Suppressor macrophage (primary cell): ENCODE measurements at regions not wholly inside any gene's neighbourhood (a gene's known extent, or its start where the extent isn't known, plus 50 kb on each side); places are given as distances from the start of the nearest gene placed in this dataset.
"Not testable (repeated sequence)": the region's sequence is repeated elsewhere in the genome, so short reads cannot be mapped to it uniquely, and the experiment has no call there.

Experiments
- DNase-seq, 4 experiments: peaks; one replicate each; pipeline ENCODE4 v3.0.0-alpha.2; 2020 to 2022

DNA sequence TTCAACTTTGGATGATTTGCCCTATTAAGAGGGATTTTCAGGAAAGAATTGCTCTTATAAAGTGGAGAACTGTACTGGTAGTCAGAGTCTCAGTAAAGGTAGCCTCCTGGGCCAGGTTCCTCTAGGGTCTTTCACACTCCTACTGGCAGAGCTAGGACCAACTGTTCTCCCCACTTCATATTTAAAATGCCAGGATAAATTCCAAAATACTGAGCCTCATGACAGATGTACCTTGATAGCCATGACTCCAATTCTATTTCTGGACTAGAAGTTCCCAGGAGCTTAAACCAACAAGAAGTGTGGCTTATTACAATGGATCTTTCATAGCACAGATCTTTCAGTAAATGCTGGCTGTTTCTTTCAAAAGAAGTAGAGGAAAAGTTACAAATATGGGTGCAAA, 126.5 kb downstream of the C12orf75 start:
- no peak for DNase-seq

DNA sequence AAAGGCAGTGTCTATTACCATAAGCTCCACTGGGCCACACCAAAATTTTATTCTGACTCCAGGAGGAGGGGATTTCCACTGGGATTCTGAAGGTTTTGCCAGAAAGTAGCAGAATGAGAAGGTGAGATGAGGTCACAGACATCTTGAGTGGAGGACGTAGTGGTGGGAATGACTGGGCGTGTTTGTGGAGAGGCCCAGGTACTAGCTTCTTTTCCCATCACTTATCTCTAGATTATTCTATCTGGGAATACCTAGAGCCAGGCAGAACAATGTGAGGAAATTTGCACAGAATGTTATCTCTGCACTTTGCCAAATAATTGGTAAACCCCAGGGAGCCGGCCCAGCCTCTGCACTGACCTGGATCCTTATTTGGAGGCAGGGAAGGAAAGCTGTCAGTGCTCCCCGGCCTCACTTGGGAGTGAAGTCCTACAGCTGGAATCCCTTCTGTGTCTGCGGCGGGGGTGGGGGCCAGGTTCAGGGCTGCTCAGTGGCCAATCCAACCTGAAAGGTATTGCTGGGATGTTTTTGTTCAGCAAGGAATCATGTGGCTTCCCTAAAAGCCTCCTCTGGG, 129.4 kb downstream of the C12orf75 start:
- no peak for DNase-seq

DNA sequence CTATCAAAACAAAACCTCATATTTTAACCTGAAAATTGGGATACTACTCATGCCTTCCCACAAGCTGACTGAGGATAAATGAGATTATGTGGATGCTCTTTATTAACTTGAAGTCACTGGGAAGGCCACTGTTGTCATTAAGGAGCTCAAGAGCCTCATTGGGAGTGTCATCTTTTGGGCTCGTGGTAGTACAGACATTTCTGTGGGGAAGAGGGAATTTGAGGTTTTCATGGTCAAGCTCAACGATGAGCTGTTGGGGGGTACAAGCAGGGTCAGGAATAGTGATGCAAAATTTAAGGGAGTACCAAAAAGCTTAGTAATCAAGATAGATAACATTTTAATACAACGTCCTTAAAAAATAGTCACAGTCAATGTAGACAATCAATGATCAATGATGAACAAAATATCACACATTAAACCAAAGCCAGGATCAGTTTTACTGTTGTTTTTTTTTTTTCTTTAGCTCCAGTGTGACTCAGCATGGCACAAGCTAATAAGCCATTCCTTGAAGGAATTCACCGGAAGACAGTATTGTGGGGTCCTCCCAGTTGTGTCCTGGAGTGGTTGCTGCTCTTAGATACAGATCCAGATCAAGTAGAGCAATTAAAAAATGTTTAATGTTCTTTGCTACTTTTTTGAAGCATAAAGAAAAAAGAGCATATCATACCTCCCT, 130.9 kb downstream of the C12orf75 start:
- DNase-seq, result no peak

DNA sequence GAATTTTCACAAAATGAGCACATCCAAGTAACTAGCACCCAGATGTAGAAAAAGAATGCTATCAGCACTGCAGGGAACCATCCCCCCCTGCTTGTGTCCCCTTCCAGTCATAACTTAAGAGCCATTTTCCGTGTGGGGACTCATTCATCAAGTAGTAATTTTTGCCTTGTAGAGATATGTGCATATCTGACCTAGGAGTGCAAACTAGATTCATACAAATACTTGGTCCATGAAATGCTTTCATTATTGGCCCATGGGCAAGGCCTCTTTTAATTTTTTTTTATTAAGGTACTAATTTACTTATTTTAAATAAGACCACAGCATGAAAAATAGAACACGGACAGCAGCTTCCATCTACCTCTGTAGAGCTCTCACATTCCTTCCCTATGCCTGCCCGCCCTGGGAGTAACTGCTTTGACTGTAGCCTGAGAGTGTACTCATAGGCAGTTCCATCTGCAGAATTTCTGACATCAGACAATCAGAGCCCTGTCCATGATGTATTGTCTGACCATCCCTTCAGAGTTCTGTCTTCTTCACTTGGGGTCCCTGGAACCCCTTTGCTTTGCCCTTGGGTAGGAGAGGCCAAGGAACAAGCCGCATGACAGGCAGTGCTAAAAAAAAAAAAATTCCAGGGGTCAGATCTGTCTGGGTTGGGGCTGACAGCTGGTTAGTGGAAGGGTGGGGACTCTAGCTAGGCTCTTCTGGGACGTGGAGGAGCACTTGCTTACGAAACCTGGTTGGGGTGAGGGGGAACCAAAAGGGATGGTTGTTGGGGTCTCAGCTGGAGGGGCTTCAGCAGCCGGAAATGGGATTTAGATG, 131.7 kb downstream of the C12orf75 start:
- no peak for DNase-seq

DNA sequence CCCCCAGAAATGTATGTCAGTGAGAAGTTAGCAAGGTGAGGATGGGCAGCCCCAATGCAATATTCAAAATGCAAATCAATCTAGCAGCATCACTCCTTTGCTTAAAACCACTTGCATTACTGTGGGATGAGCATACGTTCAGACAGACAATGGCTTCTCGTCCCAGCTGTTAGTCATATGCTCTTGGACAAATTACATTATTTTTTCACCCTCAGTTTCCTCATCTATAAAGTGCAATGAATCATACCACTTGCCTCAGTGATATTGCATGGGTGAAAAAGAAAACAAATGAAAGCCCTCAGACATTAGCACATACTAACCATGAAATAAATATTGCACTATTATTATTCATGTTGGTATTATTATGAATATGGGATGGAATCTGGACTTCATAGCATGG, 132.3 kb downstream of the C12orf75 start:
- no peak for DNase-seq

DNA sequence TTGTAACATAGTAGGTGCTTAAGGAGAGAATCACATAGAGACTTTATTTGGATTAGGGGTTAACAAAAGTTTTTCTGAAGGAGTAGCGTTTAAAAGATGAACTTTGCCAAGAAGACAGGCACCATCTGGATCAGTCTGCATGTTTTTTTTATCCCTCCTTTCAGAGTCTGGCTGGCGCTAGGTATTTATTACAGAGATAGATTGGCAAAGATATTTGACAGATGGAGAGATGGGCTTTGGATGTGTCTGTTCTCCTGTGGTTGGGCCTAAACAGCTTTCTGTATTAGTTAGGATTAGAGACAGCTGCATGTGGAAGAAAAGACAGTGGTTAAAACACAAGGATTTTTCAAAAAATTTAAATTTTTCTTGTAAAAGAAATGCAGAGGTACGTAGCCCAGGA, 133.9 kb downstream of the C12orf75 start:
- DNase-seq, result no peak

DNA sequence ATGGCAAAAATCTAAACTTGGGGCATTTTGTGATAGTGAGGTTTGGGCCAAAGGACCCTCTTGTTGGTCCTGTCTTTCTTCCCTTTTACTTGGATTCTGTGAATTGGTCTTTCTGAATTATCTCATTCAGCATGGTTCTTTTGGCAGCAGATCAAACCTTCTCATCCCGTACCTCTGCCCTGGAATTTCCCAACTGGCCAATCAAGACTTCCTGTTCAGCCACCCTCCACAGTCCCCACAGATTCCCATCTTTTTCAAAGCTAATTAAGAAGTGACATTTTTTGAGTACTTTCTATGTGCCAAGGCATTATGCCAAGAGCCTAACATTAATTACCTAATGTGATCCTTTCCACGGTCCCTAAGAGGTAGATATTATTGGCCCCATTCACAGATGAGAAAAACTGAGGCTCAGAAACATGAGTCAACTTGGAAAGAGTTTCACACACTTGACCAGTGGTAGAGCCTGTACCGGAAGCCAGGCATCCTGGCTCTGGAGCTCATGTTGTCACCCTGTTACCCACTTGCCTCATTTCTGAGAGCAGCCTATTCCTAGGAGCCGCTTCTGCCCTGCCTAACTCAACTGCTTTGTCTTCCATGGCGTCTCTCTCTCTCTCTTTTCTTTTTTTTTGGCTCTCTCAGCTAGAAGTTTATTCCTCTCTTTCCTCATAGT, 135.9 kb downstream of the C12orf75 start:
- DNase-seq, result no peak

DNA sequence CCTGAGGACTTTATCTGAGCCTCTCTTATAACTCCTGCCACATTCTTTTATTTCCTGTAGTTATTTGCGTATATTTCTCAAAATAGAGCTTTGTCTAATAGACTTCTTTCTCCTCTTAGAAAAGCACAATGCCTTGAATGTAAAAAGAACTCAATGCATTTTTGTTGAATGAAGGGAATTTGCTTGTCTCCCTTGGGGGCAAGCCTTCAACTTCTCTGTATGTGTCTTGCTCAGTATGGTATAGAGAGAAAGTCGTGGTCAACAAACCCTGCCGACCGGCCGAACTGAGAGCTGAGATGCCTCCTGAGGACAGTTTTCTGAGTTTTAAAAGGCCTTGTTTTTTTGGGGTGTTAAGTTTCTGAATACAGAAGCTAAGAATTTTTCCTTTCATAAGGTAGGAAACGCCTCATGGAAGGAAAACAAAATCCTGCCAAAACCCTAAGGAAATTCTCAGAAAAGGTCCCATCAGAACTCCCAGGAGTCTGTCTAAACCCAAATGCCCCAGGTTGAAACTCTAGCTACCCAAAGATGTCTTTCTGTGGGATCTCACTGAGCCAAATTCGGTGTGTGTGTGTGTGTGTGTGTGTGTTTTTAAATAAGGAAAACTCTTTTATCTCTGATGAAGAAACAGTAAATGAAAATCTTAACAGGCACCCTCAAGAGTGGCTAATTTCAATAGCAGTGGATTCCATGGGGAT, 136.6 kb downstream of the C12orf75 start:
- no peak for DNase-seq

DNA sequence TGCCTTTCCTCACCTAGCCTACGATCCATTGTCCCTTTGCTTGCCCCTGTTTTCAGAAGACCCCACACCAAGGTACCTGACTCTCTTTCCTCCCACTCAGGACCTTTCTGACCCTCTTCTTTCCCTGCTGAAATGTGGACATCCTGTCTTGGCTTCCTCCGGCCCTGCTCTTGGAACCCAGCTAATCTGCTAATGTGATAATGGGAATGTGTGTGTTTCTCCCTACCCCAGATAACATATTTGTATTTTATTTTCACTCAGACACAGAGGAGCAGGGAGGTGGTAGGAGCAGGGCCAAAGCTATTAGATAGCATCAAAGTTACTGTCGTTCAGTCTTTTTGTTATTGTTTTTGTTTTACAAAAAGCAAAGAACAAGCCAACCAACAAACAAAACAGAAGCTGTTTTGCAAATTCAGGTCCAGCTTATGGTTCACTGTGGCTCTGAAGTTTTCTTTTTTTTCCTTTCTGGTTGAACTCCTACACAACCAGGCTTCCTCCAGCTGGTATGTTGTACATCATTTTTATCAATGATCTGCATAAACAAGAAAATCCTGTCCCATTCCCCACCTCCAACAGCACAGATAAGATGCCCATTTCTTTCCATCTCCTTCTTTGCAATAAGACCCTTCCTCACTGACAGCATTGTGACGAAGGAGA, 137.3 kb downstream of the C12orf75 start:
- no peak for DNase-seq

DNA sequence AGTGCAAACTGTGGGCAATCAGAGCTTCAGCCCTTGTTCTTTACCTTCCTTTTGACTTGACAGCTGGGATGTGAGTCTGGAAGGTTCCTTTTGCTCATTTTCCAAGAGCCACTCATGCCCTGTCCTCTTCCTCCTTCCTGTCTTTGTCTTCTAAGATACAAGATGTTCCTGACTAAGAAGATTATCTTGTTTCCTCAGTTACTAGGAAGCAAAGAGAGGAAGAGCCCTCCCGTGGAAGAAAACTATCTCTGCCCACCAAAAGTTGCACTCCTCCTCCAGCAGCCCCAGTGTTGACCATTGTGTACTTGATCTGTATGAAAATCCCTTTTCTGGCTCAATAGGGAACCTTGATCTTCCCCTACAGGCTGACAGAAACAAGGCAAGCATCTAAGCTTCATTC, 138.0 kb downstream of the C12orf75 start:
- no peak for DNase-seq

DNA sequence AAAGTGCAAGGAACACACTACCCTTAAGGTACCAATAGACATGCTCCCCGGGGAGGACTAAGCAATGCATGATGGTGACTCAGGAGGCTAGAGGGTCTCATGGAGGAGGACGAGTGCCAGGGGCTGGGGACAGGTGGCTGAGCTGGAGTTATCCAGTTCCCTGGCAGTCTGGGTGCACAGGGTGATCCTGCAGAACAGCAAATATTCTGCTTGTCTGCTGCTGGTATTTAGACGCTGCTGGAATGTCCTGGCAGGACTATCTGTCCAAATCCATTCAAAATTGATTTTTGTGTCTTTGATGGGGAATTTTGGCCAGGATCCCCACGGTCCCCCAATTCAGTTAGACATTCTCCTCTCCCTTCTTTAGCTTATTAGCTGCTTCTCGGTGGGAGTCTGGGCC, 138.7 kb downstream of the C12orf75 start:
- no peak for DNase-seq

DNA sequence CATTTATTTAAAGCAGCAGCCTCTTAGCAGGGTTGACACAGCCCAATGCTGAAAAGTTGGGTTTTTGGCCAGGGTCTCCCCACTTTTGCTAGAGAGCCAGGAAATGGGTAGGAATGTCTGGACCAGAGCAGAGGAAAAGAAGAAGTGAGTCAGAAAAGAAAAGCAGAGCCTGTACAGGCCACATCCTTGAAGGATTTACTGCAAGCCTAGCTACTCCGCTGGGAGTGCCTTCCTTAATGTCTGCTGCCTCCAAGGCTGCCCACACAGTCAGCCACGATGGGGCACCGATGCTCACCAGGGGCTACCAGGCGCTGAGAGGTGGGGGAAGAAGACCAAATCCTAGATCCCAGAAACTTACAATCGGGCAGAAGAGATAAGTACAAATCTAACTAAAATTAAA, 139.2 kb downstream of the C12orf75 start:
- DNase-seq, result no peak

DNA sequence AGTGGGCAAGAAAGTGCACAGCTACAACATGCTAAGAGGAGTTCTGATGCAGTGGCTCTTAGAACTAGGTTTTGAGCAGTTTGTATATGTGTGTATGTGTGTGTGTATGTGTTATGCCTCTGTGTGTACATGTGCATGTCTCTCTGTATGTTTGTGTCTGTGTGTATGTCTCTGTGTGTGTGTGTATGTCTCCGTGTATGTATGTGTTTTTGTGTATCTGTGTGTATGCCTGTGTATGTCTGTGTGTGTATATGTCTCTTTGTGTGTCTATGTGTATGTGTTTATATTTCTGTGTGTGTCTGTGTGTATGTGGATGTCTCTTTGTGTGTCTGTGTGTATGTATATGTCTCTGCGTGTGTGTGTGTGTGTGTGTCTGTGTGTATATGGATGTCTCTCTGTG, 139.6 kb downstream of the C12orf75 start:
- no peak for DNase-seq

DNA sequence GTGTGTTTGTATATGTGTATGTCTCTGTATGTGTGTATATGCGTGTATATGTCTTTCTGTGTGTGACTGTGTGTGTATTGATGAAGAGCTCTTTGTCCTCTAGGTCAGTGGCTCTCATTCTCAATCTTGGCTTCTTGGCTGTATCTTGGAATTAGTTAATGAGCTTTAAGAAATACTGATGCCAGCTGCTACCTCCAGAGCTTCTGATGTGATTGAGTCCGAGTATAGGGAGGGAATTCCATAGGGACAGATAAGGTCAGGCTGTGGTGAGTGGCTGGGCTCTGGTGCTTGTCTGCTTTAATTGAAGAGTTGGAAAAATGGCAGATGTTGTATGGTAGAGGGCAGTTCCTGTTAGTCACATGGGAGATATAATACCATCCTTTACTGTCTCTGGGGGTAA, 140.1 kb downstream of the C12orf75 start:
- no peak for DNase-seq

DNA sequence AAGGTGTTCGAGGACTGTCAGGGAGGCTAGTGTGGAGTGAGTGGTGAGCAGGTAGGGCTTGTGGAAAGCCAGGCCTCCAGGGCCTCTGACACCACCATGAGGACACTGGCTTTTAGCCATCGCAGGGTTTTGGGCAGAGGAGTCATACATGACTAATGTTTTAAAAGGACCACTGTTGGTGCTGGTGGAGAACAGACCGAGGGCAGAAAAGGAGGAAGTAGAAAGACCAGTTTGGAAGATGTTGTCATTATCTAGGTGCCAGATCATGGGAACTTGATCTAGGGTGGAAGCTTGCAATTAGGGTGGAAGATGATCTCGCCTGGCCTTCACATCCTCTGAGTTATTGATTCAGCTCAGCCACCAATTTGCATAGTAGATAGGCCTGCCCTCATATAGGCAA, 144.2 kb downstream of the C12orf75 start:
- peak in 3 of 4 experiments; percentile 4 to 5 (median 5) for DNase-seq

DNA sequence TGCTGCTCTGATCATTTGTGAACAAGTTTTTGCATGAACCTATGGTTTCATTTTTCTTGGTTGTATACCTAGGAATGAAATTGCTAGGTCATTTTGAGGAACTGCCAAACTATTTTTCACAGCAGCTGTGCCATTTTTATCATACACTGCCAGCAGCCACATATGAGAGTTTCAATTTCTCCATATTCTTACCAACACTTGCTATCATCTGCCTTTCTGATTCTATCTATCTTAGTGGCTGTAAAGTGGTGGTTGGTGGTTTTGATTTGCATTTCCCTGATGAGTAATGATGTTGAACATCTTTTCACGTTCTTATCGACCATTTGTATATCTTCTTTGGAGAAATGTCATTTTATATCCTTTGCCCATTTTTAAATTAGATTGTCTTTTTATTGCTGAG, 146.1 kb downstream of the C12orf75 start:
- no peak for DNase-seq

DNA sequence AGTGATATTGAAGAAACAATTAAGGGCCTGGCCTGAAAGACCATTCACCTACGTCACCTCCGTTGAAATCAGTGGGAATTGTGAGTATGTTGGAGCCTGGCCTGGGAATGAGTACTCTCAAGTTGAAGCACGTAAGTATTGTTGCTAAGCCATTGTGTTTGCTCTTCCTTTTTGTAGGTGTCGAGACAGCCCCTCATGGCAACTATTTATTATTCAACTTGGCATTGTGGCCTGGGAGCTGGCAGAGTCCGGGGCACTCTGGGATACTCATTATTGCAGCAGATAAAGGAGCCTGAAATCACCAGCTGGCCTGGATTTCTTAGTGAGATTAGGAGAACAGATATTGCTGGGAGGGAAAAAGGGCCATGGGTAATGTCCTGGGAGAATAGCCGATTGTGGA, 147.4 kb downstream of the C12orf75 start:
- DNase-seq, result no peak

DNA sequence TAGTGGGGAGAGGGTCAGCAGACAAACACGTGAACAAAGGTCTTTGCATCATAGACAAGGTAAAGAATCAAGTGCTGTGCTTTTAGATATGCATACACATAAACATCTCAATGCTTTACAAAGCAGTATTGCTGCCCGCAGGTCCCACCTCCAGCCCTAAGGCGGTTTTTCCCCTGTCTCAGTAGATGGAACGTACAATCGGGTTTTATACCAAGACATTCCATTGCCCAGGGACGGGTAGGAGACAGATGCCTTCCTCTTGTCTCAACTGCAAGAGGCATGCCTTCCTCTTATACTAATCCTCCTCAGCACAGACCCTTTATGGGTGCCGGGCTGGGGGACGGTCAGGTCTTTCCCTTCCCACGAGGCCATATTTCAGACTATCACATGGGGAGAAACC, 148.3 kb downstream of the C12orf75 start:
- DNase-seq, result not testable (repeated sequence)

DNA sequence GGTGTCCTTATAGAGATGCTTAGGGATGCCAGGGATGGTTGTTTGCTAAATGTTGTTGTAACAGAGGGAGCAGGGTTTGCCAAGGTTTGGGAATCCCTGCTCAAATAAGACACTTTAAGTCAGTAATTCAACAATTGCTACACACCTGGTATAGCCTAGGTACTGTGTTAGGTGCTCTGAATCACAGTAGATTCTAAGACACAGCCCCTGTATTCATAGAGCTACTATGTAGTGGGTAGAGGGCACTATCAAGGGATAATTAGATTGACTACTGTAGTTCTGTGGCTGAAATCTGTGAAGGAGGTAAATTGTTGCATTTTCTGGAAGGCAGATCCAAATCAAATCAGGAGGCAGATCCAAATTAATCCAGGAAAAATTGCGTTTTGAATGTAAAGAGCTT, 149.2 kb downstream of the C12orf75 start:
- no peak for DNase-seq

DNA sequence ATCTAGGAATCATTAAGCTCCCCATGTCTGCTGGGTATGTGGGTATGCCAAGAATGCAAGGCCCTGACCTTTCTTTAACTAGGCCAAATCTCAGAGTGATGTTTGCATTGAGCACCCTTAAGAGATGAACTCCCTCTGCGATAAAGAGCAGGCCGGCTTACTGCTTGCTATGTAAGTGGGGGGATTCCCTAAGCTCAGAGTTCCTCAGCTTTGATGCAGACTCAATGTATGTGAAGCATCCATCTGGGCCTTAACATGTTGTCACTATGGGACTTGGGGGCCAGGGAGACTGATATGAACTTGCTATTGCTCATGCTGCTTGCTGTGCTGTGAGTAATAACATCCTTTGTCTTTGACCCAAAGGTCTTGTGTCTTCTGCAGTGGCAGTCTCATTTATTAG, 149.7 kb downstream of the C12orf75 start:
- DNase-seq, result no peak

DNA sequence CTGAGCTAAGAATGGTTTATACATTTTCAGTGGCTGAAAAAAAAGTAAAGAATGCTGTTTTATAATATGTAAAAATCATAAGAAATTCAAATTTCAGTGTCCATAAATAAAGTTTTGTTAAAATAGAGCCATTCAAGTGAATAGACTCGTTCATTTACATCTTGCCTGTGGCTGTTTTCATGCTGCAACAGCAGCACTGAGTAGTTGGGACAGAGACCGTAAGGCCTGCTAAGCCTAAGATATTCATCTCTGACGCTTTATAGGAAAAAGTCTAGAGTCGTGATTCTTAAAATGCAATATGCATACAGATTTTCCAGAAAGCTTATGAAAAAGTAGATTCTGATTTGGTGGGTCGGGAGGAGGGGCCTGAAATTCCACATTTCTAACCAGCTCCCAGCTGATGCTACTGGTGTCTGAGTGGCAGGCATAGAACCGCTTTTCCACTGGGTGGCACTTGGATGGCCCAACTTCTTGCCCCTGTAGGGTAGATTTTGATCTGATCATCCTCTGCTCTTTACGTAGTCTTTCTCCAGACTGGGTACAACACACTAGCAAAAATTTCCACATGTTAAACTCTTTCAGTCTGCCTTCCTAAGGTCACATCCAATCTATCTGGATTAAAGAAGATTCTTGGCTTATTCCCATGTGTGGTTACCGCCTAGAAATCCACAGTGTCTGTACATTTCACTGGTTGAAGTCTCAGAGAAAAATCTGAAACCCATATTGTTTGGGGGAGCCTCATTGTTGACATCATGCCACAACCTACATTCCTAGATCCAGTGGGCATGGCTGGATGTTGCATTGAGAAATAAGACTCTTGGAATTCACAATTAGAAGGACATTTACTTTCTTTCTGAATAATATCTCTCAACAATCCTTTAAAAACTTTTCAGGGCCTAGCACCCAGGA, 151.2 kb downstream of the C12orf75 start:
- no peak for DNase-seq
